NCI-H1694 (cell line): ENCODE measurements at regions not wholly inside any gene's neighbourhood (a gene's known extent, or its start where the extent isn't known, plus 50 kb on each side); places are given as distances from the start of the nearest gene placed in this dataset.
"Not testable (repeated sequence)": the region's sequence is repeated elsewhere in the genome, so short reads cannot be mapped to it uniquely, and the experiment has no call there.

Experiments
- DNase-seq: peaks from one replicate; lab custom pipeline; 2025; lab: John Stamatoyannopoulos, UW

DNA sequence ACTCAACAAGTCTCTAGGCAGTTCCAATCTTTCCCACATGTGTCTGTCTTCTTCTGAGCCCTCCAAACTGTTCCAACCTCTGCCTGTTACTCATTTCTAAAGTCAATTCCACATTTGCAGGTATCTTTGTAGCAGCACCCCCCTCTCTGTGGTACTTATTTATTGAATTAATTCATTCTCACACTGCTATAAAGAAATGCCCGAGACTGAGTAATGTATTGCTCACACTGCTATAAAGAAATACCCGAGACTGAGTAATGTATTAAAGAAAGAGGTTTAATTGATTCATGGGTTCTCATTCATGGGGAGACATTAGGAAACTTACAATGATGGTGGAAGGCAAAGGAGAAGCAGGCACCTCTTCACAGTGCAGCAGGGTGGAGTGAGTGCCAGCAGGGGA lies 1413.8 kb downstream of the SI start:
- no peak for DNase-seq

GRCh38 chr3:163657088-163657487 lies 1421.2 kb downstream of the SI start:
- no peak for DNase-seq

DNA sequence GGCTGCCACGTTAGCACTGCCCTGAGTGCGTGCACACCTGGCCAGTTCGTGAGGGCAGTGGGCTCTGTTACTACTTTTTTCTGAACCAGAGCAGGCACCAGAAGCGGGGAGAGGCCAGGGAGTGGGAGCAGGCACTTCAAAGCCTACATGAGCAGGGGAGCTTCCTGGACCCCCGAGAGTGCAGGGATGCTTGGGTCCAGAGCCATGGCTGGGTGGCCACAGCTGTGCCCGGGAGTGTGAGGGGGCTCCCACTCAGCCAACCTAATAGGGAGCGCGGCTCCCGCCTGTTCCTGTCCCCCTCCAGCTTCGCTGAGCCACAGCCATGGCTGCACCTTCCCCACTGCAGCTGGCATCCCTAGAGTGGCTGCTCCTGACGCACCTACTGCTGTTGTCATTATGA lies 1423.3 kb downstream of the SI start:
- no peak for DNase-seq

DNA sequence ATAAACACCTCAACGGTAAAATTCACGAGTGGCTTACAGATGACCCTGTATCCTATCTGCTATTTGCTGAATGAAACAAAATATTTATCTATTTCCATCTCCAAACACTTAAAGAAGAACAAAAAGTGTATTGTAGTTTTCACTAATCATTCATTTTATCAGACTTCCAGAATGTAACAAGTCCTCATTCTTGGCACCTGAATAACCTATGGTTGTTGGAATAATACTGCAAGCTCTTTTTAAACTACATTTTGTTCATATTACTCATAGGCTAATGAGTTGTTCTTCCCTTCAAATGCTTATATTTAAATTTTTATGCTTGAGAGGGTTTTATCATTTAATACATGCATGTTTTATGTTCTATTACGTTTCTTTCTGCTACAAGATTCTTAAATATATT lies 1434.1 kb downstream of the SI start:
- no peak for DNase-seq

DNA sequence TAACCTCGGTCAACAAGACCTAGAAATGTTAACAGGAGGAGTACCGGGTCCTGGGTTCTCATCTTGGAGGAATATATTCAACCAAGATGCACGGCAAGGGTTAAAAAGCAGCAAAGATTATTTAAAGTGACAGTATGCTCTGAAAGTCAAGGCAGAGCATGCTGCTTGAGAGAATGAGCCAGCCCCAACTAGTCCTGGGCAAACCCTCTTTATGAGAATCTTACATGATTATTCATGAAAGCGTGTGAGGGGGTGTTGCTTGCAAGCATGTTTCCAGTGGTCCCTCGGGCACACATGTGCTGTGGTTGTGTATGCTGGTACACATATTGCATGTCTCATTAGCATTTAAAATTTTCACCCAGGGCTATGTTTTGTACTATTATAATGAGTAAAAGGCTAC lies 1445.6 kb downstream of the SI start:
- no peak for DNase-seq

- DNase-seq, result no peak
These were observed 1451.5 kb downstream of the SI start for GRCh38 chr3:163626753-163627152.

GRCh38 chr3:163622384-163622783 lies 1455.9 kb downstream of the SI start:
- DNase-seq, result no peak

- DNase-seq, result no peak
These were observed 1463.4 kb downstream of the SI start for GRCh38 chr3:163614886-163615285.

GRCh38 chr3:163605915-163606314 lies 1472.4 kb downstream of the SI start:
- no peak for DNase-seq

DNA sequence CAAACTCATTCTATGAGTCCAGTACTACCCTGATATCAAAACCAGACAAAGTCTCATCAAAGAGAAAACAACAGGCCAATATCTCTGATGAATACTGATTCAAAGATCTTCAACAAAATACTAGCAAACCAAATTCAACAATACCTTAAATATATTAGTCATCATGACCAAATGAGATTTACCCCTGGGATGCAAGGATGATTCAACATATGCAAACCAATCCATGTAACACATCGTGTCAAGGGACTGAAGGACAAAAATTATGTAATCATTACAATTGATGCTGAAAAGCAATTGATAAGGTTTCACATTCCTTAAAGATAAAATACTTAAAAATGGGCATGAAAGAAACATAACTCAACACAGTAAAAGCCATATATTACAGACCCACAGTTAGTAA lies 1476.9 kb downstream of the SI start:
- DNase-seq, result no peak

- no peak for DNase-seq
These were observed 1491.0 kb downstream of the SI start for GRCh38 chr3:163587342-163587741.

GRCh38 chr3:163582967-163583366 lies 1495.3 kb downstream of the SI start:
- no peak for DNase-seq

DNA sequence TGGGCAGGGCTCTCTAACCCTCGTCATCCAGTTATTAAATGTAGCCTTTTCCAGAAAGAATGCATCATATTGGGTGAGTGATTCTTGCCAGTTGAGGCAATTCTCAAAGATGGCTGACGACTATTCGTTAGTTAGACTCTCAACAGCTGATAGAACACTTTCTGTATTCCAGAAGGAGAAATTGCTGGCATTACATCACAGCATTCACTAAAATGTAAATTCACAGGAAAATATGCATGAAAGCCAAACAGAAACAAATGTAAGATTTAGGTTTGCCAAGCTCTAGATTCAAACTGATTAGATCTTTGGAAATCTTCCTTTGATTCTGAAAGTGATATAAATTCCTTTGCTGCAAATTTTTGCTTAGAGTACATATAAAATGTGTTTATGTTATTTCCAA lies 1501.0 kb downstream of the SI start:
- DNase-seq, result no peak

DNA sequence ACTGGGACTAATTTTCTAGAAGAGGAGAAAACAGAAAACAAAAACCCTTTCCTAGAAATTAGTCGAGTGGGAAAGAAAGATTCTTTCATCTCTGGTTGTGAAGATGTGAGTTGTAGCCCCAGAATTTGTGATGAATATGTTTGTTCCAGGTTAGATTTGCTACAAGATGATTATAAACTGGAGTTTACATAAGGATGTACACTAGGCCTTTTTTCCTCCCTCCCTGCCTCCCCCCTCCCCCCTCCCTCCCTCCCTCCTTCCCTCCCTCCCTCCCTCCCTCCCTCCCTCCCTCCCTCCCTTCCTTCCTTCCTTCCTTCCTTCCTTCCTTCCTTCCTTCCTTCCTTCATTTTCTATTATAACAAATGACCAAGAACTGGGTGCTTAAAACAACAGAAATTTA lies 1502.0 kb downstream of the SI start:
- no peak for DNase-seq

- DNase-seq, result no peak
These were observed 1505.0 kb downstream of the SI start for GRCh38 chr3:163573324-163573723.

DNA sequence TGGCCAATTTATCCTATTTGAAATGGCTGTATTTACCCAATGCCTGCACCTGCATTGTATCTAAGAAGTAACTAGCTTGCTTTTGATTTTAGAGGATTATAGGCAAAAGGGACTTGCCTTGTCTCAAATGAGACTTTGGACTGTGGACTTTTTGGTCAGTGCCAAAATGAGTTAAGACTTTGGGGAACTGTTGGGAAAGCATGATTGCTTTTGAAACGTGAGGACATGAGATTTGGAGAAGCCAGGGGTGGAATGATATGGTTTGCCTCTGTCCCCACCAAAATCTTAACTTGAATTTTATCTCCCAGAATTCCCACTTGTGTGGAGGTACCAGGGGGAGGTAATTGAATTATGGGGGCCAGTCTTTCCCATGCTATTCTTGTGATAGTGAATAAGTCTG lies 1505.4 kb downstream of the SI start:
- no peak for DNase-seq

DNA sequence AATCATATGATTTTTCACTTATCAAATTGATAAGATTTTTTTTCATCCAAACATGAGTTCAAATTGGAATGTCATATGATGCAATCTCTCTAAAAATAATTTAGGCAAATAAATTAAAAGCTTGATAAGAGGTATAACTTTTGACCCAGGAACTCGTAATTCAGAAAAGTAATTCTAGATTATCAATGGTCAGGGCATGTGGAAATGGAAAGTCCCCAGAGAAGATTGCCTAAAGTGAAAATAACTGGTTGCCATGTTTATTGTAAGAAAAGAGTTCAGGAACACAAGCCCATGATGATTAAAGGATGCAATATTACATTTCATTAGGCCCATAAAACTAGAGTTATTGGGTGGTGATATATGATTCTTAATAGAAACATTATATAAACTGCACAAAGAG lies 1514.8 kb downstream of the SI start:
- DNase-seq, result no peak

GRCh38 chr3:163562625-163563024 lies 1515.7 kb downstream of the SI start:
- no peak for DNase-seq

GRCh38 chr3:163561151-163561550 lies 1517.1 kb downstream of the SI start:
- DNase-seq, result no peak

DNA sequence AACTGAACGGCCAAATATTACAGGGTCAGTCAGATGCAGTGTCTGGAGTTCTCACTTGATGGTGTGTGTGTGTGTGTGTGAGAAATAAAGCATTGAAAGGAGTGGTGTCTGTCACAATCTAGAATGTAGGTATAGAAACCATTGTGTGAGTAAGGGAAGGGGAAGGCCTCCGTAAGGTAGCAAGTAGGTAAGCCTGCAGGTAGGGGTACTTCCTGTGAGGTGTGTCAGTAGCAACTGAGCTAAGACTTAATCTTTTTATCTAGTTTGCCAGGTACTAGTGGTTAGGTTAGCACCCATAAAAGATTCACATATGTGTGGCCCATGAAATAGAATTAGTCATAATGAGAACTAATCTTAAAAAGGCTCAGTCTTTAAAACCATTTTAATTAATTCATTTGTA lies 1517.8 kb downstream of the SI start:
- no peak for DNase-seq

- no peak for DNase-seq
These were observed 1521.3 kb downstream of the SI start for GRCh38 chr3:163556813-163557523.

- no peak for DNase-seq
These were observed 1522.4 kb downstream of the SI start for GRCh38 chr3:163555918-163556317.

DNA sequence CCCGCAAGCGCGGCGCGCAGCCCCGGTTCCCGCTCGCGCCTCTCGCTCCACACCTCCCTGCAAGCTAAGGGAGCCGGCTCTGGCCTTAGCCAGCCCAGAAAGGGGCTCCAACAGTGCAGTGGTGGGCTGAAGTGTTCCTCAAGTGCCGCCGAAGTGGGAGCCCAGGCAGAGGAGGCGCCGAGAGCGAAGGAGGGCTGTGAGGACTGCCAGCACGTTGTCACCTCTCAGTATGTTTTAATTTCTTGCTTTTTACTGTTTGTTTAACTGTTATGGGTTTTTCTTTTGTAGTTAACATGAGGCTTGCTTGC lies 1525.7 kb downstream of the SI start:
- DNase-seq, result no peak

DNA sequence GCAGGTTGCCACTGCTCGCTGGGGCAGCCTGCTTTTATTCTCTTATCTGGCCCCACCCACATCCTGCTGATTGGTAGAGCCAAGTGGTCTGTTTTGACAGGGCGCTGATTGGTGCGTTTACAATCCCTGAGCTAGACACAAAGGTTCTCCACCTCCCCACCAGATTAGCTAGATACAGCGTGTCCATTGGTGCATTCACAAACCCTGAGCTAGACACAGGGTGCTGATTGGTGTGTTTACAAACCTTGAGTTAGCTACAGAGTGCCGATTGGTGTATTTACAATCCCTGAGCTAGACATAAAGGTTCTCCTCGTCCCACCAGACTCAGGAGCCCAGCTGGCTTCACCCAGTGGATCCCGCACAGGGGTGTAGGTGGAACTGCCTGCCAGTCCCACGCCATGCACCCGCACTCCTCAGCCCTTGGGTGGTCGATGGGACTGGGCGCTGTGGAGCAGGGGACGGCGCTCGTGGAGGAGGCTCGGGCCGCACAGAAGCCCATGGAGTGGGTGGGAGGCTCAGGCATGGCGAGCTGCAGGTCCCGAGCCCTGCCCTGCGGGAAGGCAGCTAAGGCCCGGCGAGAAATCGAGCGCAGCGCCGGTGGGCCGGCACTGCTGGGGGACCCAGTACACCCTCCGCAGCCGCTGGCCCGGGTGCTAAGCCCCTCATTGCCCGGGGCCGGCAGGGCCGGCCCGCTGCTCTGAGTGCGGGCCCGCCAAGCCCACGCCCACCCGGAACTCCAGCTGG lies 1526.2 kb downstream of the SI start:
- DNase-seq, result not testable (repeated sequence)
